HPDE6-E6E7 (cell line): ENCODE measurements at regions not wholly inside any gene's neighbourhood (a gene's known extent, or its start where the extent isn't known, plus 50 kb on each side); places are given as distances from the start of the nearest gene placed in this dataset.
"Not testable (repeated sequence)": the region's sequence is repeated elsewhere in the genome, so short reads cannot be mapped to it uniquely, and the experiment has no call there.

Experiments
- DNase-seq: peaks from one replicate; pipeline ENCODE4 v3.0.0; 2011; ENCODE audit warnings: missing footprints; ENCODE audit errors: extremely low spot score

DNA sequence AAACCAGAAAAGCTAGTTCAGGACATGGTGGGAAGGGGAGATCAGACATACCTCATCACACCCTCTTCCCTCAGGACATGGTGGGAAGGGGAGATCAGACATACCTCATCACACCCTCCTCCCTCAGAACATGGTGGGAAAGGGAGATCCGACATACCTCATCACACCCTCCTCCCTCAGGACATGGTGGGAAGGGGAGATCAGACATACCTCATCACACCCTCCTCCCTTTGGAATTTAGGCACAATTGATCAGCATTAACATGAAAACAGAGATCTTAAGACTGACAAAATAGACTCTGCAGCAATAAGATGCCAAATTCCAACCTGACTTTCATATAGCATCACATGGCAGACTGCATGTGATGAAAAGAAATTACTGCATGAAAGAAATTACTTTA, 412.7 kb upstream of the ZNF717 start:
- no peak for DNase-seq

DNA sequence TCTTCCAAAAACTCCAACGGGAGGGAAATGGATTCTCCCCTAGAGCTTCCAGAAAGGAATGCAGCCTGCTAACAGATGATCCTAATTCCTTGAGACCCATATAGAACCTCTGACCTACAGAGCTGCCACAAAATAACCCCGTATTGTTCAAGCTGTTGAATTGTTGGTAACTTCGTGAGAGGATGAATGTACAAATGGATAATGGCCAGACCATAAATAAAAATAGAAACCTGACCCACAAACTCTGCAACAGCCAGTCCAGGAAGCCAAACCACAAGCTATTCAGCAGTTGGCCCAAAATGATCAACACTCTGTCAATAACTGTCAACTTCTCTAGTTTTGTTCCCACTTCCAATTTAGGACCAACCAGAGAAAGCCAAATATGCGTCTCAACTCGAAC, 414.0 kb upstream of the ZNF717 start:
- DNase-seq = no peak

DNA sequence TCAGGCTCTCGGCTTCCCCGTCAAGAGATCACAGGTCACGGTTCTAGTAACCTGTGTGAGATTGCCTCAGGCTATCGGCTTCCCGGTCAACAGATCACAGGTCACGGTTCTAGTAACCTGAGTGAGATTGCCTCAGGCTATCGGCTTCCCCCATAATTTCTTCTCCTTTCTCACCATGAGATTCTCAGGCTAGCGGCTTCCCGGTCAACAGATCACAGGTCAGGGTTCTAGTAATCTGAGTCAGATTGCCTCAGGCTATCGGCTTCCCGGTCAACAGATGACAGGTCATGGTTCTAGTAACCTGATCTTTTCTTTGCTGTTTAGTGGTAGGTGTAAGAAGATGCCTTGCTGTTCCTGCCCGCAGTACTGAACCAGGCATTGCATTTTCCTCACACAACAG, 418.2 kb upstream of the ZNF717 start:
- DNase-seq = no peak

DNA sequence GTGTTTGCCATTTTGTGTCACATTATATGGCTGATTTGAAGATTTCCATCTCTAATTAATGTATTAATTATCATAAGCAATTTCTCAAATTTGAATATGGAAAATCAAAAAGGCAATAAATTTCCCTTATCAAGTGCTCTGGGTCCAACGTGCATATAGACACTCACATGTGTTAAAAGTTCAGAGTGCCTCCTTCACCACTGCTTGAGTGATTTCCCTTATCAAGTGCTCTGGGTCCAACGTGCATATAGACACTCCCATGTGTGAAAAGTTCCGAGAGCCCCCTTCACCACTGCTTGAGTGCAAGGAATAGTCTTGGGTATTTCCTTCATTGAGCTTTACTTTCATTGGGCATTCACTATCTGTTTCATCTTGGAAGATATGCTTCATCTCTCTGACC, 421.0 kb upstream of the ZNF717 start:
- DNase-seq = no peak

DNA sequence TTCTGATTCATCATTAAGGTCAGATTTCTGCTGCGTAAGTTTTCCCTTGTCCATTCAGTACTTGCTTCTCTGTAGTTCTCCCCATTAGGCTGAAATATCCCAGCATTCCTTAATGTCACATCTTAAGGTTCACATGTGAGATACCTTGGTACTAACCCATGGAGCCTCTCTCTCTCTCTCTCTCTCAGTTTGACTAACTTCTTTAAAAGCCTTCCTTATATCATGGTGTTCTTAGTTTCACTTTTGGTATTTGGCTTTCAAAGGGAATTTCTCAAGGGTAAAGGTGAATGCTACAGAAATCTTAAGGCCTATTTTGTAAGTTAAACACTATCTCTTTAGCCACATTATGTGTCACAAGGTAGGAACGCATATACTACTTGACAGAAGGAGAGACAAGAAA, 427.3 kb upstream of the ZNF717 start:
- no peak for DNase-seq

DNA sequence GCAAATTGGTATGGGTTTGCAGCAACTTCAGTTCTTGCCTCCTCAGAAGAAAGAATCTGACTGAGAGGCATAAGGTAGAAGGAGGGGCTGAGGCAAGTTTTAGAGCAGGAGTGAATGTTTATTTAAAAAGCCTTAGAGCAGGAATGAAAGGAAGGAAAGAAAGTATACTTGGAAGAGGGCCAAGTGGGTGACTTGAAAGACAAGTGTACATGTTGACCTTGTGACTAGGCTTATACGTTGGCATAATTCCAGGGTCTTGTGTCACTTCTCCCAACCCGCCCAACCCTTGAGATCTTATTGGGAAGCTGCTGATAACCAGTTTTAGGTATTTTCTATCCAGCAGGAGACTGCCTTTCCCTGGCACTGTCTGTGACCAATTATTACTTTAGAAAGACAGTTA, 436.9 kb upstream of the ZNF717 start:
- DNase-seq = no peak

DNA sequence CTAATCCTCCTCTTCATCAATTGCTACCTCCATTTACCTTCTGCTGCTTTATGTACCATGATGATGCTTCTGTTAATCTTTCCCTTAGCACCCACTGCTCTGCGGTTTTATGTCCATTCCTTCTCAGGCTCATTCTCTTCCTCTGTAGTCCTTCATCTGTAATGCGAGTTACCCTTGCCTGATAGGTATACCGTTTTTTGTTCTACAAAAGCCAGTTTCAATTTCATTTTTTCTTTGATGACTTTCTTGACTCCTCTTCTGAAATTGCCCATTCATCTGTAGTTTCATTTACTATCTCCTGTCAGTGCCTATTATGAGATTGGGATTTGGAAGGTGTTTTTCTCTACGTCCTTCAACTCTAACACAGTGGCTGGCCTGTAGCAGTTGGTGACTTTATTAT, 445.9 kb upstream of the ZNF717 start:
- DNase-seq = no peak

DNA sequence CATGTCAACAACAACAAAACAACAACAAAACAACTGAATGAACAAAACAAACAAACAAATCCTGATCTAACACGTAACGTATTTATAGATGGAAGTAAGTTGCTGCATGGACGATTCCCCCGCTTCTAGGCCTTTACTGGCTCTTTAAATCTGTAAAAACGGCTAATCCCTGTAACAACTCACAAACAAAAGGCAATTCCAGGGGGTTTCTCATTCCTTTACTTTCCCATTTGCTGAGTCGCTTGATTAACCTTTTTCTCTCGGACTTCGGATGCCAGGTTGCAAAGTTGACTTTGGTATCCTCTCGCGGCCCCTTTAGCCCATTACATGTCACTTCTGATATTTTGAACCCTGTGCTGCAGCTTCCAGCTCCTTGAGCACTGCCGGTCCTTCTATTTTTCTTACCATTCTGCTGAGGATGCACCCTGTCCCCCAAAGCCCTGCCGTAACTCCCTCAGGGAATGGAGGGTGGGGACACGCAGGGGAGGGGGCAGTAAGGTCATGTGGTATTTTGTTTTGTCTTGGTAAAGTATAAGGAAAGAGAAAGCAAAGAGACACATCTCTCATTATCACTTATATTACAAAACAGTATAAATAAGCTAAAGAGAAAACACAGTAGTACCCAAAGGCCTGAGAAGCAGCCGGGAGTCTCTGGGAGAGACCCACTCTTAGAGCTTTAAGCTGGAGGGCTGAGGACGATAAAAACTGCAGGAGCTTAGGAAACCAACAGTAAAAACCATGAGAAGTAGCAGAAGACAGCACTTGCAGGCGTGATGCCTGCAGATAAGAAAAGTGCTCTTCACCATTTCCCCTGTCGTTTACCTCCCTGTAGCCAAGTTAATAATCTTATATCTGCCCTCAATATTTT, 457.8 kb upstream of the ZNF717 start:
- no peak for DNase-seq

DNA sequence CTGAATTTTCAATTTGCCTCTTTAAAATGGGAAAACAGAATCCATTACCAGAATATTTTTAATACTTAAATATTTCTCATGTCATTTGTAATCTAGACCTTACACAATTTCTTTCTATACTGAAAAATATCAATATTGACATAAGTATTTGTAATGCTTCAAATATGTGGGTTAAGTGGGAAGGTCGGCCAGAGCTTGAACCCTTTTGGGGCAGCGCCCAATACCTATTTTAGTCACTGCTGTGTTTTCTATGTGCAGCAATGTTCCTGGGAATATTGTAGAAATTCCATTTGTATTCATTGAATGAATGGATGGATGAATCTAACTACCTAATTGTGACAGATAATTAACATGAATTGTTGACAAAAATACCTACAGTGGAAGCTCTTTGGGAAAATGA, 459.7 kb upstream of the ZNF717 start:
- no peak for DNase-seq

DNA sequence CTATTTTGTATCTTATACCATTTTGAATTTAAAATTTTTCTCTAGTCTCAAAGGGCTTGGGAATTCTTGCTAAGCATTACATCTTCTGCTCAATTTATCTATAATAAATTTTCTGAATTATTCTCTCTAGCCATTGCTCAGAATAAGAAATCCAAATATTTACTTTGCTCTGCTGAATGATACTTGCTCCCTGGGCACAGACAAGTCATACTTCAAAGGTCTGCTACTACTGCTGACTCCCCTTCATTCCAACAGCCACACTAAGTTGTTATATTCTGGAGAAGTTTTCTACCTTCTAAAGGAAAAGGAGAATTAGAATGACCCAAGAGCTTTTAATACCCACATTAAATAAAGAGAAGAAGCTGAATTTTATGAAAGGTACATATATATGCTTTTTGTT, 460.3 kb upstream of the ZNF717 start:
- DNase-seq = no peak

DNA sequence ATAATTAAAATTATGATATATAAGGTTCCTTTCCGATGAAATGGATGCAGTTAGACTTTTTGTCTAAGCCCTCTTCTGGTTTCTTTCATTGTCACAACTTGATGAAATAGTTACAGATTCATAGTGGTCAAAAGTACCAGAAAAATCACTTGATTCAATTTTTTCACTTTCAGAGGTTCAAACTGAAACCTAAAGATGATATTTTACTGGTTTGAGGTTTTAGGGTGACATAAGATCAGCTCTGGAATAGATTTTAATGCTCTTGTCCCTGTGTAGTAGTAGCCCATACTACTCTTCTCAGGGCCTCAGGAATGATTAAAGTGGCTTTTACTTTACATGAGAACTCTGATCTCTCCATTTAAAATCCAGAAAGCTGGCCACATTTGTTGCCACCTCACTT, 479.1 kb upstream of the ZNF717 start:
- DNase-seq = no peak

DNA sequence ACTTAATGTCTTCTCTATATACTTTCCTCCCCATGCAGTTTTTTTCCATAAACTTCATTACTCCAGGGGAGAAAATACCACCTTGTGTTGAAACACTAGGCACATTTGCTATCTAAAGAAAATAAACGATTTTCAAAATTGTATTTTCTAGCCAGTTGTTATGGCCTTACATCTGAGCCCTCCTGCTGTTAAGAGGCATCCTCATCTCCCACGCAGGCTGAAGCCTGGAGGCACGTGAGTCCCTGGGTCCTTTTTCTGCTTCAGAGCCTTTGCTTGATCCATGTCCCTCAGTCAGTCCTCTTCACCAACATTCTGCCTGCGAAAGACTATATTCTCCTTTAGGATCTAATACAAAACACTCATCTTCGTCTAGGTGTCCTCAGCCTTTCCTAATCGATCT, 479.6 kb upstream of the ZNF717 start:
- no peak for DNase-seq

DNA sequence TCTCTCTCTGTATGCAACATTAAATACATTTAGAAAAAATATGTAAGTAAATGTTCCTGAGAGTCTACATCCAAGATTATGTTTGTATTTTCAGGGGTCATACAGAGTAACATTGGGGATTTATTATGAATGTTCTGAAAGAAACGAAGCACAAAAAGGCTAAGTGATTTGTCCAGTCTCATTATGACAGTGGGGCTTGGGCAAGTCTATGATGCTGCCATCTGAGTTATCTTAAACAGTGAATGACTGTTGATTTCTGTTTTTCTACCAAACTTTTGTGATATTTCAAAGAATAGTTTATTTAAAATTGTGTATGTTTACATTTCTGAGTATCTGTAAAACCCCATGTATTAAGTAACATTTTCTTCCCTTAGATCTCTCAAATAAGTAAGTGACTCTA, 481.2 kb upstream of the ZNF717 start:
- no peak for DNase-seq

DNA sequence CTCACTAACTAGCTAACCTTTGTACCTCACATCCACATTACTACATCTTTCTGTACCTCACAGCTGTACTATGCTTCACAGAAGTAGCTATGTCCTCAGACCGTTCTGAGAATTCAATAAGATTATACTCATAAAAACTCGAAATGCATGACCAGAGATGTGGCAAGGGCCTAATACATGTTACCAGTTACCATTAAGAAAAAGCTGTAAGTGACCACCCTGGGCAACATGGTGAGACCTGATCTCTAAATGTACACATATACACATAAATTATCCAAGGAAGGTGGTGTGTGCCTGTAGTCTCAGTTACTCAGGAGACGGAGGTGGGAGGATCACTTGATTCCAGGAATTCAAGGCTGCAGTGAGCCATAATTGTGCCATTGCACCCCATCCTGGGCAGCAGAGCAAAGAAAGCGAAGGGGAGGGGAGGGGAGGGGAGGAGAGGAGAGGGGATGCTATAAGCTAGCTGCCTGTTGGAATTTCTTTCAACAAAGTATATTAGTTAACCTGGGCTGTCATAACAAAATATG, 482.6 kb upstream of the ZNF717 start:
- DNase-seq = no peak

DNA sequence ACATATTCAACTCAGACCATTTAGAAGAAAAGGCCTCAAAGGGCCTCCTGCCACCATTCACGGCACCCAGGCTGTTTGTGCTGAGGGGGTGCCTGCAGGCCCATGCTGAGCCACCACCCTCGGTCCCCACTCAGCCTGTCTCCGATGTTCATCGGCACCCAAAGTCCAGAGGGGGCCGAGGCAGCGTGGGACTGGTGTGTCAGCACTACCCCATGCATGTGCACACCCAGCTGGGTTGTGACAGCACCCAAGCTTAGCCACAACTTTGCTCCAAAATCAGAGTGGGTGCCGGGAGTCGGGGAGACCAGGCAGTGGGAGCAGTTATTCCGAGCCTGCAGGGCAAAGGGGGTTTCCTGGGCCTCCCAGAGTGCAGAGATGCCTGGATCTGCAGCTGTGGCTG, 508.5 kb upstream of the ZNF717 start:
- no peak for DNase-seq

DNA sequence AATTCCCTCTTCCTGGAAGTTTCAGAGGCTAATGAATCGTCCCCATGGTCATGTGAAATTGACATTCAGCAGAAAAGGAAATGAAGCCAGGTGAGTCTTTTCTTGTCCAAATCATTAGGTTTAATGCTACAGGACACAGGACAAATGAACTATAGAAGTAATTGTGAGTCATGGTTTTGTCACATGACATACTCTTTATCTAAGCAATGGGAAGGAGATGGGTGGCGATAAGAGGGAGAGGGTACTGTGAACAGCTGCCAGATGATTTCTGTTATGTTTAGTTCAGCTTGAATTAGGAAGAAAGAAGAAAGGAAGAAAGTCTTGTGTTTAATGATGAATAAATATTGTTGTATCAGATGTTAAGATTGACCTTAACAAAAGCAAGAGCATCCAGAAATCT, 515.4 kb upstream of the ZNF717 start:
- no peak for DNase-seq

DNA sequence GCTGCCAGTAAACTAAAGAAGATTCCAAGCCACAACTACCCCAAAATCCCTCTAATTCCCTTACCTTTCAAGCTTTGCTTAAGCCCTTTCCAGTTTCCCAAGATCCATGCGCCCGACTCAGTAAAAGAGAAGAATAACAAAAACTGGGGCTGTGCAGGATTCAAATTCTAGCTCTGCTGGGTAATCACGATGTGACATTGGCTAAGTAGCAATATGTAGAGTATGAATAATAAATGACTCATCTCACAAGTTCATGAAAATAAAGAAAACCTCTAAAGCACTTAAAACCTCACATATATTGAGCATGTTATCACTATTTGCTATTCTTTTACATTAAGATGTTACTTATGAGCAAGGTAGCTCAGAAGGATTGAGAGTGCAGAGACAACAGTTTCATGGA, 522.2 kb upstream of the ZNF717 start:
- DNase-seq = no peak

DNA sequence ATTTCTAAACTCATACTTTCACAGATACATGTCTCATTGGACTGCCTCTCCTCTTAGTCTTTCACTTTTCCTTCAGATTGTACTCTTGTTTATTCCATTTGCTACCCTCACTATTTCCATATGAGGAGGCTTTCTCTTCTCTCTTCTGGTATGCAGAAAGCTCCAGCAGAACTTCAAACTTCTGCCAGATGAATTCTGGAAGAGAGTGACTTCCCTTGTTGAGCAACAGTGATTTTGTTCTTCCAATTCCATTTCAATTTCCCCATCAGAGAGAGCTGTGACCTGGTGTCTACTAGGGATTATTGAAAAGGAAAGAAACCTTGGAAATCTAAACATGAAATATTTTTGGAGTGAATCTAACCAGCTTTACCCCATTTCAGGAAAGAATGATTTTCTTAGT, 523.2 kb upstream of the ZNF717 start:
- no peak for DNase-seq

DNA sequence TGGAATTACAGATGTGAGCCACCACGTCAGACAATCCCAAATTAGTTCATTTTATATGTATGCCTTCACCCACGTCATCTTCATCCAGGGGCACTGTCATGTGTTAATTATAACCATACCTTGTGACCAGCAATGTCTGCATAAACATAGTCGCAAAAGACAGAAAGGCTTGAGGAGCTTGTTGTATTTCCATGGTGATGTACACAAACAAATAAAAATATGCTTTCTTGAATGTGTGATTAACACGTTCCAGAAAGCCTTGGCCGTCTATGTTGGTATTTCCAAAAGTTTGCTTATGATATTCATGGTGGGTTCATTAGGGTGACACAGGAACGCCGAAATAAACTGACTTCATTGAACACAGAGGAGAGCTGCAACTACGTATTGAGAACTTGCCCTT, 524.7 kb upstream of the ZNF717 start:
- DNase-seq = no peak

DNA sequence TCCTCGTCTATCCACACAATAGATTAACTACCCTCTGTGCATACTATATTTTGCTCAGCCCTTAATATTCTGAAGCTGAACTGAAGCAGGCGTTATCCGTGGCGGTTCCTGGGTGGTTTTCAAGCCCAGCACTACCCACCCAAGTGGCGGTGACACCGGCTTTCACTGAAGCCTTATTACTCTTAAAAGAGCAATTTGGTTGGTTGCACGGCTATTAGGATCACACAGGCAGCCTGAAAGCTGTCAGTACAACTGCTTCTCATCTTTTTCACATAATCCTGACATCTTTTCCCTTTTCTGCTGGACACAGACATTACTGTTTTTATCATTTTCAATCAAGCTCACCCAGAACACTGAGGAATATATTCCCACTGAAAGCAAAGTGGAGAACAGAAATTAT, 525.3 kb upstream of the ZNF717 start:
- no peak for DNase-seq

DNA sequence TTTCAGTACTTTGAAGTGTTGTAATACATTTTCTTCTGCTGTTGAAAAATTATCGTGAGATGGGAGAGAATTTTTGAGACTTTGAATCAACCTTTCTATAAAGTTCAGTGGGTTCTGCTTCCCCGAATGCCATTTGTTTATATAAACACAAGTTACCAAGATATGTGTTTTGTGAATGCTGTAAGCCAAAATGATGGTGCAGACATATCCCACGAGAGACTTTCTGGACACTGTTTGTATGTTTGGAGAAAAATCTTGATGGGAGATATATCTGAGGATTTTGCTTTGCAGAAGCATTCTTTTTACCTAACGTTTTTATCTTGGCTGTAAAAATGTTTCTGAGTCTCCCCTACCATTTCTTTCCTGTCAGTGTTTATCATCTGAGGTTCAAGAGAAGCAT, 526.6 kb upstream of the ZNF717 start:
- no peak for DNase-seq

DNA sequence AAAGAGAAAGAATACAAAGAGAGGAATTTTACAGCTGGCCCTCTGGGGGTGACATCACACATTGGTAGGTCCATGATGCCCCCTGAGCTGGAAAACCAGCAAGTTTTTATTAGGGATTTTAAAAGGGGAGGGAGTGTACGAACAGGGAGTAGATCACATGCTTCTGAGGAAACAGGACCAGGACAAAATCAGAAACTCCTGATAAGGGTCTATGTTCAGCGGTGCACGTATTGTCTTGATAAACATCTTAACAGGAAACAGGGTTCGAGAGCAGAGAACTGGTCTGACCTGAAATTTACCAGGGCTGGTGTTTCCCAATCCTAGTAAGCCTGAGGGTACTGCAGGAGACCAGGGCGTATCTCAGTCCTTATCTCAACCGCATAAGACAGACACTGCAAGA, 530.6 kb upstream of the ZNF717 start:
- DNase-seq = not testable (repeated sequence)

DNA sequence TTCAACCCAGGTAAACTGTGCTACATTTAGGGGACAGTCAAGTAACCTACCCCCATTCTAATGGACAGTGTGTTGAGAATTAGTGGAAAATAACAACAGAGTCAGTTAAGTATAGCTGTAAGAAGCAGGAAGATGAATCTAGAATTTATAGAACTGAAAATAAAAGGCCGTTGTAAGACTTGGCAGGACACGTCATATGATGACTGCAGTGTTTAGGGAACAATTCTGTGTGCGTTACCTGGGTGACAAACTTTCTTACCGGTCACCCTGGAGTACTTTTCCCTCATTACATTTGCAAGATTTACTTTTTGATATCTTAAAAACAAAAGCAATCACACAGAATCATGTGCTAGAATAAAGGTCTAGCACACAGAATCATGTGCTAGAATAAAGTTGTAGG, 536.3 kb upstream of the ZNF717 start:
- DNase-seq = no peak

DNA sequence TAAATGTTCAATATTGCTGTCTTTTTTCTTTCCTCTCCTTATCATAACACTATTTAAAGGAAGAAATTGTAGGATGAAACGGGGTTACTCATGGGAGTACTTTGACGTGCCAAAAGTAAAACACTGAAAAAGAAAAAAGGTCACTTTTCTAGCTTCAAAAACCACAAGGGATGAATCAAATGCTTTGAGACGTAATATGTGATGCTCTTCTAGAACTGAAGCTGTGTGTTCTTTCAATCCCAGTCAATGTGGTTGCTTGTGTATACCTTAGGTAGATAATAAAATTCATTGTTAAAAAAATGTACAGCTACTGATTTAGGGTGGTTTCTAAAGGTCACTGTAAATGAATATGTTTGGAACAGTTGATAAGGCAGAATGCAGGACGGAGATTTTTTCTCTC, 538.8 kb upstream of the ZNF717 start:
- no peak for DNase-seq
